Keratinocyte (primary cell): ENCODE measurements at regions not wholly inside any gene's neighbourhood (a gene's known extent, or its start where the extent isn't known, plus 50 kb on each side); places are given as distances from the start of the nearest gene placed in this dataset.

Experiments used
- DNase-seq: peaks from one replicate; pipeline ENCODE4 v3.0.0-alpha.2; 2011; ENCODE audit warnings: low read depth, missing footprints, low spot score
- FAIRE-seq: peaks from 2 replicates; lab custom pipeline; 2011; peaks lifted over from hg19 to GRCh38; lab: Jason Lieb, UNC
- H2AFZ ChIP-seq: 2 replicates; pipeline ENCODE4 v1.6.0; 2012; ENCODE audit warnings: low read length, control low read depth, inconsistent platforms; ENCODE audit not compliant: control insufficient read depth
- H3K27ac ChIP-seq: 2 replicates; pipeline ENCODE4 v1.5.1; 2011; ENCODE audit warnings: low read length; ENCODE audit not compliant: control insufficient read depth, insufficient read depth
- H3K27me3 ChIP-seq: 3 replicates; pipeline ENCODE4 v1.6.0; 2011; ENCODE audit warnings: low read length; ENCODE audit not compliant: control insufficient read depth, insufficient read depth; ENCODE audit errors: extremely low read depth
- H3K36me3 ChIP-seq, 2 experiments: 2 replicates in 1 of 2; 3 replicates in 1 of 2; pipeline ENCODE4 v1.5.1; 2011; ENCODE audit warnings: low read length in 2 of 2, mild to moderate bottlenecking in 1 of 2; ENCODE audit not compliant: control insufficient read depth in 2 of 2, insufficient read depth in 2 of 2; ENCODE audit errors: extremely low read depth in 1 of 2
- H3K4me1 ChIP-seq: 3 replicates; pipeline ENCODE4 v1.5.1; 2011; ENCODE audit warnings: low read length; ENCODE audit not compliant: control insufficient read depth, insufficient read depth; ENCODE audit errors: extremely low read depth
- H3K4me2 ChIP-seq: 3 replicates; pipeline ENCODE4 v1.6.0; 2011; ENCODE audit warnings: low read depth, low read length; ENCODE audit not compliant: control insufficient read depth, insufficient read depth; ENCODE audit errors: extremely low read depth
- H3K4me3 ChIP-seq, 3 experiments: fragments of 200-600 bp in 1 of 3; sonication (generic) in 1 of 3; 2 replicates in 2 of 3; 3 replicates in 1 of 3; pipeline ENCODE4 v1.5.1; 2011 to 2016; ENCODE audit warnings: low read length in 3 of 3, mild to moderate bottlenecking in 3 of 3, control low read depth in 2 of 3, inconsistent platforms in 1 of 3, low read depth in 1 of 3, mixed read lengths in 1 of 3, mixed run types in 1 of 3, moderate library complexity in 1 of 3; ENCODE audit not compliant: control insufficient read depth in 2 of 3, insufficient read depth in 2 of 3; ENCODE audit errors: extremely low read depth in 1 of 3
- H3K79me2 ChIP-seq: 2 replicates; pipeline ENCODE4 v1.6.0; 2012; ENCODE audit warnings: low read length; ENCODE audit not compliant: control insufficient read depth, insufficient read depth
- H3K9ac ChIP-seq: 3 replicates; pipeline ENCODE4 v1.6.0; 2011; ENCODE audit warnings: low read length; ENCODE audit not compliant: control insufficient read depth, insufficient read depth; ENCODE audit errors: extremely low read depth
- H3K9me1 ChIP-seq: 3 replicates; pipeline ENCODE4 v1.6.0; 2011; ENCODE audit warnings: low read length; ENCODE audit not compliant: control insufficient read depth, insufficient read depth; ENCODE audit errors: extremely low read depth
- H3K9me3 ChIP-seq: 2 replicates; pipeline ENCODE4 v1.5.1; 2012; ENCODE audit warnings: low read depth, low read length; ENCODE audit not compliant: control insufficient read depth
- H4K20me1 ChIP-seq: 3 replicates; pipeline ENCODE4 v1.6.0; 2011; ENCODE audit warnings: low read length; ENCODE audit not compliant: control insufficient read depth, insufficient read depth; ENCODE audit errors: extremely low read depth
- EZH2 ChIP-seq: IDR thresholded peaks from one replicate; pipeline ENCODE4 v1.6.1; 2012; ENCODE audit warnings: inconsistent platforms, mild to moderate bottlenecking, low read length, moderate library complexity
- dilution Hi-C: fragments of 300-500 bp; cut with MboI; formaldehyde crosslinking; loops from one replicate; pipeline ENCODE4 v1.7.0; 2020; ENCODE audit warnings: low sequenced_read_pairs; ENCODE audit not compliant: extremely low pct_ligation_motif_present
- TF ChIP-seq, protein P1 (sequence below), 3 experiments: IDR thresholded peaks in 1 of 3; conservative IDR thresholded peaks in 1 of 3; optimal IDR thresholded peaks in 1 of 3; 2 replicates in 2 of 3; 3 replicates in 1 of 3; pipeline versions ENCODE3 to v1.5.1; 2011; ENCODE audit warnings: low read length in 3 of 3, mild to moderate bottlenecking in 3 of 3, moderate library complexity in 2 of 3, control low read depth in 1 of 3, inconsistent platforms in 1 of 3; ENCODE audit not compliant: insufficient read depth in 2 of 3; ENCODE audit errors: extremely low read depth in 1 of 3

DNA sequence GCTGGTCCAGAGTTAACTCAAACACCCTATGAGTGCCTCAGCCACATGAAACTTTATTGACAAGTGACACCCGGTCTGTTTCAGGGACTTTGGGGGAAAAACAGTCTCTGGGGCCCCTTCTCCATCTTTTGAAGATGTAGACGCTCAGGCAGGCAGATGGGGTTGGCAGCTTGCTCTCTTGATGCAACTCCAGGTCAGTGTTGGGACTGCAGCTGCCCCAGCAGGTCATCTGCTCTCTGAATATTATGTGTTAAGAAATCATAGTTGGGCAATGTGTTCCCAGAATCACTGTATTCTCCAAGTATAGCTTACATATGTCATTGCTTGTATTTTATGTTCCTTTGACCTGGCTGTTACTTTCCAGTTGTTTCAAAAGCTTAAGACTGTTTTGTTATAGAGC, 544.9 kb upstream of the MGMT start:
- H3K9me3 ChIP-seq: no peaks in the 10 kb centered on the region
- H3K27ac ChIP-seq: no peak overlapping the region
- no peak for TF ChIP-seq EZH2
- TF ChIP-seq, protein P1, sequence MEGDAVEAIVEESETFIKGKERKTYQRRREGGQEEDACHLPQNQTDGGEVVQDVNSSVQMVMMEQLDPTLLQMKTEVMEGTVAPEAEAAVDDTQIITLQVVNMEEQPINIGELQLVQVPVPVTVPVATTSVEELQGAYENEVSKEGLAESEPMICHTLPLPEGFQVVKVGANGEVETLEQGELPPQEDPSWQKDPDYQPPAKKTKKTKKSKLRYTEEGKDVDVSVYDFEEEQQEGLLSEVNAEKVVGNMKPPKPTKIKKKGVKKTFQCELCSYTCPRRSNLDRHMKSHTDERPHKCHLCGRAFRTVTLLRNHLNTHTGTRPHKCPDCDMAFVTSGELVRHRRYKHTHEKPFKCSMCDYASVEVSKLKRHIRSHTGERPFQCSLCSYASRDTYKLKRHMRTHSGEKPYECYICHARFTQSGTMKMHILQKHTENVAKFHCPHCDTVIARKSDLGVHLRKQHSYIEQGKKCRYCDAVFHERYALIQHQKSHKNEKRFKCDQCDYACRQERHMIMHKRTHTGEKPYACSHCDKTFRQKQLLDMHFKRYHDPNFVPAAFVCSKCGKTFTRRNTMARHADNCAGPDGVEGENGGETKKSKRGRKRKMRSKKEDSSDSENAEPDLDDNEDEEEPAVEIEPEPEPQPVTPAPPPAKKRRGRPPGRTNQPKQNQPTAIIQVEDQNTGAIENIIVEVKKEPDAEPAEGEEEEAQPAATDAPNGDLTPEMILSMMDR (optimal IDR thresholded peaks at IDR 0.05 in 1 of 3, IDR thresholded peaks at IDR 0.05 in 1 of 3, conservative IDR thresholded peaks at IDR 0.05 in 1 of 3; ENCODE audit: extremely low read depth in 1 of 3, insufficient read depth in 2 of 3, low read length in 3 of 3): no peak
- dilution Hi-C loops: no loop called here
- no peaks in the 10 kb centered on the region for H3K36me3 ChIP-seq
- H3K27me3 ChIP-seq: no peaks in the 10 kb centered on the region
- no peaks in the 10 kb centered on the region for H3K79me2 ChIP-seq
- no peaks in the 10 kb centered on the region for H3K4me1 ChIP-seq
- no peaks in the 10 kb centered on the region for H3K9me1 ChIP-seq
- DNase-seq (no peak), FAIRE-seq (no peak)
- H3K4me3 ChIP-seq: no peak overlapping the region
- no peak overlapping the region for H3K4me2 ChIP-seq
- H2AFZ ChIP-seq: no peak overlapping the region
- H4K20me1 ChIP-seq: no peaks in the 10 kb centered on the region
- no peak overlapping the region for H3K9ac ChIP-seq

- DNase-seq (no peak), FAIRE-seq (no peak)
Measured at GRCh38 chr10:128922619-128923196, 544.3 kb upstream of the MGMT start.

More at GRCh38 chr10:128922619-128923196, 544.3 kb upstream of the MGMT start:
- Histone ChIP-seq H3K9me1 (no peaks in the 10 kb centered on the region), H3K36me3 (no peaks in the 10 kb centered on the region), H3K27me3 (no peaks in the 10 kb centered on the region), H2AFZ (no peak overlapping the region), H3K4me1 (no peaks in the 10 kb centered on the region), H4K20me1 (no peaks in the 10 kb centered on the region), H3K4me2 (no peak overlapping the region), H3K27ac (no peak overlapping the region), H3K4me3 (no peak overlapping the region), H3K79me2 (no peaks in the 10 kb centered on the region), H3K9ac (no peak overlapping the region), H3K9me3 (no peaks in the 10 kb centered on the region)
- TF ChIP-seq, protein P1 (optimal IDR thresholded peaks at IDR 0.05 in 1 of 3, IDR thresholded peaks at IDR 0.05 in 1 of 3, conservative IDR thresholded peaks at IDR 0.05 in 1 of 3; ENCODE audit: extremely low read depth in 1 of 3, insufficient read depth in 2 of 3, low read length in 3 of 3): no peak
- TF ChIP-seq EZH2: no peak
- dilution Hi-C loops: no loop called here
